OCI-M2 (cell line): ENCODE measurements at regions not wholly inside any gene's neighbourhood (a gene's known extent, or its start where the extent isn't known, plus 50 kb on each side); places are given as distances from the start of the nearest gene placed in this dataset.

Experiments used
- DNase-seq: peaks from one replicate; lab custom pipeline; 2025; ENCODE audit not compliant: unreplicated experiment; lab: John Stamatoyannopoulos, UW

DNA sequence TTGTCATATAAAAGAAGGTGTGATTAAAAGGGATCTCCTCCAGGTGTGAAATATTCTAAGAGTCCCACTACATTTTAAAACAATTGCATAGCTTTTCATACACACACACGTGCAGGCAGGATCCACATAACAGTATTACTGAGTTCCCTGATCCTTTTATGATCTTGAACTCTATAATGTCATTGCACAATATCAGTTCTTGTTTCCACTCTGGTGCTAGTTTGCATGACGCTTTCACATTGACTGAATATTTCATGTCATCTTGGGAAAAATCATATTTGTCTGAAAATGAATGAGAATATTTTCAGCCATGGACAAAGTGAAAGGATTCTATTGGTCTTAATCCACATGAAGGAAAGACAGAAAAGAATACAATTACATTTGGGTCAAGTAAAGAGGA lies 703.8 kb downstream of the CDH8 start:
- DNase-seq: no peak

DNA sequence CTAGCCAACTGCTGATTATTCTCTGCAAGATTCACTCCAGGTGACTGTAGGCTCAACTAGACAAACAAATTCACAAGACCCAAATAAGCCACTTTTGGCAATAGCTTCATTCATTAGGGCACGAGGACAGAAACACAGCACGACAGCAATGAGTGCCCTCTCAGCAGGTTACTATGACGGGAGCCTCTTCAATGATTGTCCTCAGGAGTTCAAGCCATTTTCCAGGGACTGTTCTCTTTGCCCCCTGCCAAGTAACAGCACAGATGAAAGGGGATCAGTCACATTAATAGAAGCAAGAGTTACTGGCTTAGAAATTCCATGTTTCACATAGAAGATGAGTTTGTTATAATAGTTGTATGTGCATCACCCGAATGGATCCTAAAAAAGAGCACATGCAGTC lies 712.2 kb downstream of the CDH8 start:
- DNase-seq: no peak

DNA sequence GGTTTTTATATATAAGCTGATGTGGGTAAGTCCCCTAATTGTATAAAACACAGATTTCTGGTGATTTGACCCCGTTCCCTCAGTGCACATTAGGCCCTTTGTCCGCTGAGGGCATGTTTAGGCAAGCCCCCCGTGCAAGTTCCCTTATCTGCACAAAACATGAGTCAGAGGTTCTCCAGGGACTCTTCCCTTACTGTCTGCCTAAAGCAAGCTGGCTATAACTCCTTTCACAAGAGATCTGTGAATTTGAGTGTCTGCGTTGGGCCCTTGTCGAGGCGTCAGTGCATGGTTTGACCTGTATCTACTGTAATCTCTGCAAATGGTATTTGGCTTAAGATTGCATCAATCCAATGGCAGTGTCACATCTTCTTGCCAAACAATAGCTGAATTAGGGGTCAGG lies 712.8 kb downstream of the CDH8 start:
- DNase-seq: no peak

DNA sequence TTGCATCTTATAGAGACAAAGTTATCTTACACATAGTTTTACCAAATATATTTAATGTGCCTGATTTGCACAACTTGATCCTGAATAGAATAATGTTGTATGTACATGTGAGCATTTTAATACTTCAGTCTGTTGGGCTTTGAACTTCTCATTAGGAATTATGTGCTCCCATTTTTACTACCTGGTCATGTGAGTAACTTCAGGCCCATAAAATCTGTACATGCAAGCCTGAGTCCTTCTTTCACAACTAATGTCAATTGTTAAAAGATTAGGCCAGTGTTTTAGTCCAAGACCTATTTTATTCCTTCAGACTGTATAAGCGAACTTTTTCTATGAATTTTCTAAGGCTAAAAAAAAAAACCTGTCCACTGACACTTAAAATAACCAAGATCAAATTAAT lies 715.4 kb downstream of the CDH8 start:
- DNase-seq: no peak

DNA sequence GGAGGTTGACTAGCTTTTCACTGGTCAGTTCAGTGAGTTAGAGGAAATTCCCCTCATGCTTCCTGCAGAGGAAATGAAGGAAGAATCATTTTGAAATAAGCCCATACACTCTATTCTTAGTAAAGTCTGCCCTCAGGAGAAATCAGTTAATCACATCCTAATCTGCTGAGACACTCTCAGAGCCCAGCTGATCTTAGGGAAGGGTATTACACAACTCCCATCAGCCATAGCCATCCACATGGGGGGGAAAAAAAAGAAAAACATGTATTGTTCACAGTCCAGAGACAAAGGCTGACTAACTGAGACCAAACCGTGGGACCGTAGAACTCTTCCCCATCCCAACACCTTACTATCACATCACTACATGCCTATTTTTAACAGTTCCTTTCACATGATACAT lies 722.3 kb downstream of the CDH8 start:
- DNase-seq: no peak

DNA sequence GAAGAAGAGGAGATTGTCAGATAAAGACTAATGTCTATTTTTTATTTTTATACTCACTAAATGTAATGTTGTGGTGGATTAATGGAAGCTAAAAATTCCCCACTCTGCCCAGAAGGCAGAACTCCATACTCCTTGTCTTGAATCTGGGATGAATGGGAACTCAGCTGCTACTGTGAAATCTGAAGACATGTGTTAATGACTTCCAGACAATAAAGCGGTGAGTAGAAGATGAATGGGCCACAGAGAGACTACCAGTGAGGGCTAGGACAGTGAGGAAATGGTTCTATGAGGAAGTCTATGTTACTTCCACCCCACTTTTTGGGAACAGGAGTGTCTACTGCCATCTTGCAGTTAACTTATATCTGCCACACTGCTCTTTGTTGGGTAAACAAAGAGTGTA lies 726.9 kb downstream of the CDH8 start:
- DNase-seq: no peak

DNA sequence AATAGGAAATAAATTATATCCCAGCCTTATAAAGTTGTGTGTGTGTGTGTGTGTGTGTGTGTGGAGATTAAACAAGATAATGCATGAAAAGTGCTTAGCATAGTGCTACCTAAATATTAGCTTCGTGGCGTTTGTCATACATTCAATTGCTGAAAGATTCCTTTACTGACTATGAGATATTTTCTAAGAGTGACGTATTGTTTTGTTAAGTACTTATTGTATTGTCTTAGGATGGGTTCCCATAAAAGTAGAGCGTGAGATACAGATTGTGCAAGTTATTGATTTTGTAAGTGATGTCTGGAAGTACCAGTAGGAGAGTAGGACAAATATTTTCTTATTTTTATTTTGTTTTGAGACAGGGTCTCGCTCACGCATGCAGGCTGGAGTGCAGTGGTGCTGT lies 730.0 kb downstream of the CDH8 start:
- no peak for DNase-seq

DNA sequence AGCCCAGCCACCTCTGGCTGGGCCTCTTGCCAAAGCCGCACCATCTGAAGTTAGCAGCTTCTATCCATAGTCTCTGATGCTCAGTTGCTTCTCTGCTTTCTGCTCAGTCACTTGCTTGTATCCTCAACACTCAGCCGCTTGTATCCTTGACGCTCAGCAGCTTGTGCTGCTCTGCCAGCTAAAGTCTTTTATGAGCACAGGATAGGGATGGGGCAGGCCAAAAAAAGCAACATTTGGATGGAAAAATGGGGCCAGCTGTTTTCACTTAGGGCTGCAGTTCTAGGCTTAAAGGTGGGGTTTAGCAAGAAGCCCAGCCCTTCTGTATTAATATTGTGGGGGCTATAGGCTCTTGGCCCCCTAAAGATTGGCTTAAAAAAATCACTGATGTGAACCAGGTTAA lies 739.4 kb downstream of the CDH8 start:
- DNase-seq: no peak

DNA sequence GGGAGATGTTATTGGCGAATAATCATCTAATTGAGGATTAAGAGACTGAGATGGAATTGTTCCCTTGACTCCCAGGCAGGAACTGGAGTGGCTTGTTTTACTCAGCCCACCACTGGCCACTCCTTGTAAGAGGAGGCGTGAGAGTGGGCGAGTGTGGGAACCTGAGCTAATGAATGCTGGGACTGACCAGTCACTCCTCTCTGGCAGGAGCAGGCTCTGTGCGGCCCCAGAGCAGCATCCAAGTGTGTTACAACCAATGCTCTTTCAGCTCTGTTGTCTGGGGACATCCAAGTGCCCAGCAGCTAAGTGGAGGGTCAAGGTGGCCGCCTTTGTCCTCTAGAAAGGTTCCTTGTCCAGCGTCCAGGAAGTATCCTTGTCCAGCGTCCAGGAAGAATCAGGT lies 739.9 kb downstream of the CDH8 start:
- DNase-seq: no peak

DNA sequence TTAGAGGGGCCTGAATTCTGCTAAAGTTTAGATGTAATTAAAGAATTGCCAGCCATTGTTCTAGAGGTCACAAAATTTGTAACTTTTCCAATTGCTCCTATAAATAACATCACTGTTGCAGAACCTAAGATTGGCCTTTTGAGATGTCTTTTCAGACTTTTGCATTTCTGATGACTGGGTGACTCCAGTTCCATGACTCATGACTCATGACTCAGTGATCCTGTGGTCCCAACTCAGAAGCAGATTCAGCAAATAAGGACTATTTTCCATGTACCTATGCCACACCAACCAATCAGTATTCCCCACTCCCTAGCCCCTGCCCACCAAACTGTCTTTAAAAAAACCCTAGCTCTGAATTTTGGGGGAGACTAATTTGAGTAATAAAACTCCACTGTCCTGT lies 740.9 kb downstream of the CDH8 start:
- DNase-seq: no peak

DNA sequence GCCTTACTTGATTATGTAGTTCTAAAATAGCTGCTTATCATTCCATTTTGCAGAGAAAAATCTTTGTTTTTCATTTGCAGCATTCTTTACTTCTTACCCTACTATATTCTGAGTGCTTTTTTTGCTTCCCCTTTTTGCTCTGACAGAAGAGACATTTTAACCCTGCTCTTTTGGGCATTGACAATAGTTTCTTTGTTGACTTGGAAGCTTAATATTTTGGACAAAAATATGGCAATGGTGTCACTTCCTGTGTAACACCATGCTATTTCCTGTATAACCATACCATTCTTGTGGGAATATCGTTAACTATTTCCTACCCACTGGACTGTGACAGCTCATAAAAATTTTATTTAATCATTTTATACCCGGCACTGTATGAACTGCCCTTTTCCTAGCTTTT lies 747.1 kb downstream of the CDH8 start:
- DNase-seq: no peak

DNA sequence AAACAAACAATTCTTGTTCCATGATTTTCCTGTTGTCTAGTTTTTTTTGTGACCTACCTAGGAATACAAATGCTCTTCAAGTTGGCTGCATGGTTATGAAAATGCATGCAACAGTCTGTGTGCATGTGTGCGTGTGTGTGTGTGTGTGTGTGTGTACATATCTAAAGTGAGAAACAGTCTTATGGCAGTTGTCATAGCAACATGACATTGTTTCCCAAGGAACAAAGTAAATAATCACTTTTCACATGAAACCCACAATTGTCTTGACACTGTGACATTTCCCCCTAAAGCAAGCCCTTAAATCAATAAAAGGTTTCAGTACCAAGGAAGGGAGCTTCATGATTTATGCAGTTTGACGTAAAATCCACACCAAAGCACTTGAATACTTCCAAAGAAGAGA lies 758.4 kb downstream of the CDH8 start:
- DNase-seq: no peak

DNA sequence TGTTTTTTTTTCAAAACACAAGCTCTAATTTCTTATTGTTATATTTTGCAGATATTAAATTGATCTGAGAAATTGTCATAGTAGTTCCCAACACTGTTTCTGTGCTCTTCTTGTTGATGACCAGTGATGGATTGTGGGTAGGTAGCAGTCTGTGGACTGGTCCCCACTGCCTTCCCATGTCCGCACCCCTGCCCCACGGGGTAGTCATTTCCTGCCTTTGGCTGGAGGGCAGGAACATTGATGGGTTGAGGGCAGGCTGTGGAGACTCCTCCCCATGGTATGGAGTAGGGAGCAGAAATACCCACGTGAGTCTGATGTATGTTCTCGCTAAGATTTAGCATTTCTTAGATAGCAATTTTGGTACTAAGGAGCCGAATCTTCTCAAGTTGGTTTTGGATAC lies 762.0 kb downstream of the CDH8 start:
- DNase-seq: no peak

DNA sequence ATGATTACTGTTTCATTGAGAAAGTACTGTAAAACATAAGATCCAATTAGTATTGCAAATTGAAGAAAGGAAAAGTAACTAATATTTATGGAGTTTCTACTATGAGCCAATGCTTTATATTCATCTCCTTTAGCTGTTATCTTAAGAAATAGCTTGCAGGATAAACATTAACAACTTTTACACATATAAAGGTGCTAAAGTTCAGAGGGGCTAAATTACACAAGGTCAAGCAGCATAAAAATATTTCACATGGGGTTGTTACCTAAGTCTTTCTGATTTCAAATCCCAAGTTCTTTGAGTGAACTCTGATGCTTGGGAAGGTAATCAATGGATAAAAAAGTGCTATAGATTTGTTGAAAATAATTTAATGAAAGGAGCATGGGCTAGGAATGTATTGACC lies 765.5 kb downstream of the CDH8 start:
- DNase-seq: no peak

DNA sequence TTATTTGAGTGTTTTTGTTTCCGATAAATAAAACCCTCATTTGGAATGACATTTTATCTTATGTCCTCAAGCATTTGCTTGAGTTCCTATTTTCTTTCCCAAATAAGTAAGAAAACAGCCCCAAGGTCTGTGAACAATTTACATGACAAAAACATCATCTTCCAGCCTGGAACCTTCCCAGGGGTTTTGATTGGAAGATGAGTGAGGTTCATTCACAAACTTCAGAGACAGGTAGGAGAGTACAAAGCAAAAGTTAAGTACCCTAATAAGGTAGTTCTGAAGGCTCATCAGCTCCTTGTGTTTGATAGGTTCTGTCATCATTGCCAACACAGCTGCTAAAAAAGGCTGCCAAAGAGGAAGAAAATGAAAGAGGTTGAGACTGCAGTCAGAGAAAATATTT lies 772.8 kb downstream of the CDH8 start:
- no peak for DNase-seq

DNA sequence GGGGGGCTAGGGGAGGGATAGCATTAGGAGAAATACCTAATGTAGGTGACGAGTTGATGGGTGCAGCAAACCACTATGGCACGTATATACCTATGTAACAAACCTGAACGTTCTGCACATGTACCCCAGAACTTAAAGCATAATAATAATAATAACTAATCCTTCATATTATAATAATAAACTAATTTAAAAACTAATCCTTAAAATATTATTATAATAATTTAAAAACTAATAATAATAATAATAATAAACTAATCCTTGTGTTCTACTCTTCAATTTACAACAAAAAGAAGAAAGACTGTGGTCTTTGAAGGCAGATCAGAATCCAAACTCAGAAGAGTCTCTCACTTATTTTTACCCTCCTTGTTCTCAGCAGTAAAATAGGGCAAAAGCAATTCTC lies 774.9 kb downstream of the CDH8 start:
- DNase-seq: no peak

DNA sequence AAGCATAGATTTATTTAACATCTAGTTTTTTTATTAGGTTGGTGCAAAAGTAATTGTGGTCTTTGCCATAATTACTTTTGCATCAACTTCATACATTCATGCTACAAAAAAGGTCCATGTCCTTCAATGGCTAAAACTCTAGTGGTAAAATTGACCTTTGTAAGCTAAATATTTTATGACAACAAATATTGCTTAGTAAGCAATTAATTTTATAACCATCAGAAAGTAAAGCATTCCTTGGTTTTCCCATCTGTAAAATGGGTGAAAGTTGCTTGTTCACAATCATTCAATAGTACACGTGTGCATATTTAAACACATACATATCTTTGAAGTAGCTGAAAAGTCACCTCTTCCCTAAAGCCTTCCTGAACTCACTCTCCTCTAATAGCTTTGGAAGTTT lies 789.6 kb downstream of the CDH8 start:
- no peak for DNase-seq

DNA sequence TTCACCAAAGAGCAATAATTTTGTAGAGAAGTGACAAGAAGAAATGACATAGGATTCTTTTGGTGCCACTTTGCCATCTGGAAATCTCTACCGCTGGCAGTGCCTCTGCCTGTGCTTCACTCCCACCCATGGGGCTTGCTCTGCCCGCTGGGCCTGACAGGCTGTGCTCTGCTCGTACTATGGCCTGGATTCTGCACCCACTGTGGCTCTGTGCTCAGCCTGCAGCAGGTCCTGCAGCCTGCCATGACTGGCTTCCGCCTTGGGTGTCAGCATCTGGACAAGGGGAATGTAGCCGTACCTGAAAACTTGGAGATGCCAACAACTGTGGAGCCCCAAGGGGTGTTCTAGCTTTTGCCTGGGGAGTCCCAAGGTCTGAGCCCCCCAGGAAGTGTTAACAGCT lies 792.3 kb downstream of the CDH8 start:
- no peak for DNase-seq

DNA sequence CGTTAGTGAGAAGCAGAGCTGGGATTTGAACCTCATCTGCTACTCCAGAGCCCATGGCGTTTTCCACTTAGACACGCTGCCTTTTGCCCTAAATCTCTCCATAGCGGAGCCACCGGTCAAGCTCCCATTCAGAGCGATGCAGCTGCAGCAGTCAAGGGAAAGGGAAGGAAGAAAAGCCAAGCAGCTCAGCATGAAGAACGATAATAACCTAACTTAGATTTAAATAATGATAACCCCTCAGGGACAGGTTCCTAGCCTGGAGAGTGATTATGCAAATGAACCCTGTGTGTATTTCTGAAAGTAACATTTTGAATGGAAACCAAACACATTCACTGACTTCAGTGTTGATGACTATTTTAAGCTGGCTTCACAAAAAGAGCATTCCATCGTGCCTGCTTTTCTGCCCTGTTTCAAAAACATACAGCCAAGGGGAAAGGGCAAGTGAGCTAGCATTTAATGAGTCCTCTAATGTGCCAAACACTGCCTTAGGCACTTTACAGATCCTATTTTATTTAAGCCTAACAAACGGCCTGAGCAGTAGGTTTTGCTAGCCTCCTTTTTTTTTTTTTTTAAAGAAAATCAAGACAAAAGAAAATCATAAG lies 798.3 kb downstream of the CDH8 start:
- DNase-seq: no peak

DNA sequence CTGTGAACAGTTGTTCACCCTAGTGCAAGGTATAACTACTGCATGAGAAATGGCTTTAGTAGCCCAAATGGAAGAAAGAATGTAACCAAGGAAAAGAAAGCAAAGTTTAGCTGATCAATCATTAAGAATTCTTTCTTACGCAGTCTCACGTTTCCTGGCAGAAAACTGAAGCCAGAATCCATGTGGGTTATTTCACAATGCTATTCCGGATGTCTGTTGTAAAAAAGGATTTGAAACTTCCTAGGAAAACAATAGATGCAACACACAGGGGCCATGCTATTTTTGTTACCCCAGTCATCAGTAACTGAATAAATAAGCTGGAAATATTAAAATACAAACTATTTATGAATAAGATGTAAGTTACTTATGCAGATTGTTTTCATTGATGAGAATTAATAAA lies 802.5 kb downstream of the CDH8 start:
- no peak for DNase-seq

DNA sequence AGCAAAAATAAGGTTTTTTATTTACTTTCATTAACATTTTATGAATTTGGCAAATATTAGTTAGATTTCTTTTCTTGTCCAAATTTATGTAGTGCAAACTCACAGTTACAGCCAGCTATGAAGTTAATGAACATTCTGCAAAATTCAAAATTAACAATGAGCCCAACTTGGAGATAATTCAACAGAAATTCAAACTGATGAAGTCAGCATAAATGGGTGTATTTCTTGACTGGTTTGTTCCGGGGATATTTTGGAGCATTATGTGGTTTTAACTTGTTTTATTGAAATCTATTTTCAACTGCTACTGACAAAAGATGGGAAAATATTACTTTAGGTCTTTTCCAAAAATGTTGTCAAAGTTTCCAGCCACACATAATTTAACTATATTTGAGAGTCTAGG lies 807.9 kb downstream of the CDH8 start:
- no peak for DNase-seq

DNA sequence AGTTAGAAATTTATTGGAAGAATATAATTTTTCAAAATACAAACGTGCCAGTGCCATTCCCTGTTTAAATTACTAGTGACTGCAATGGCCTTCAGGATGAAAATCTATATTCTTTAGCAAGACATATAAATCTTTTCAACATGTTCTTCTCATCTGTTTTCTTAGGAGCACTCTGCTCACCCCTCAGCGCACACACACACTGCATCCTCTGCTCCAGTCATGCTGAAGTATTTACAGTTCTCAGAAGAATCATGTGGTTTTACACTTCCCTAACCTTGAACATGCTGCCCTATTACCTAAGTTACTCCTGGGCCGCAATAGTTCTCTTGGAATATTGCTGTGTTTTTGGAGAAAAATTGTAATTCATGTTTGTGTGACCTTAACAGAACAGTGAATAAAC lies 820.6 kb downstream of the CDH8 start:
- DNase-seq: no peak

DNA sequence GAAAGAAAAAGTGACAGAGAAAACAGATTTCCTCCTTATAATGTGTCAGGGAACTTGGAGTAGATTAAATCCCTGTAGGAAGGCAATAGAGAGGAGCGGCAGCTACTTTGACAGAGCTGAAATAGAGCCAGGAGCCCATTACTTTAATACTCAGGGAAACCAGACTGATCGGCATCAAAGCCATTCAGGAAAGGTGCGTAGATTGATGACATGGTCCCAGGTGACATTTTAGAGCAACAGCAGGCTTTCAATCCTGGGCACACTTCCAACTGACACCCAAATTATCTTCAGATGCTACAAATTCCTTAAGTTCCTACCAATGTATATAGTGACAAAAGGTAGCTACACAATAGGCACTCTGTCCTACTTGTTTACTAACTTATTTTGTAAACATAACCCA lies 821.5 kb downstream of the CDH8 start:
- DNase-seq: no peak

DNA sequence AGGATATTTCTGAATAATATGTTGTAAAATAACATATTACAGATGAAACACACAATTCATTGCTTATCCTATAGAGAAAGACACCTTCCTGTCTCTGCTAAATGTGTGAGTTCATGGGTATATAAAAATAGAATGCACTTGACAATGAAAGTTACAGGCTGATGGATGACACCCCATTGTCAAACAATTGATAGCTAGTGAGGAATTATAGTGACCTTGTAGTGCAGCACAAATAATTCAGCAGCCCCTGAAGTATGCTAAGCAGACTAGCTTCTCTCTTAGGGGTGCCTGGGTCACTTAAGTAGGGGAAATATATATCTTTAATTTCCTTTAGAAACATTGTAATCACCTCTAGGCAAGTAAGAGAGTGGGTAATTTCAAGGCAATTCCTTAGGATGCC lies 826.2 kb downstream of the CDH8 start:
- no peak for DNase-seq
